Chondrocyte (in vitro differentiated cells): ENCODE measurements at regions not wholly inside any gene's neighbourhood (a gene's known extent, or its start where the extent isn't known, plus 50 kb on each side); places are given as distances from the start of the nearest gene placed in this dataset.

Experiments used
- DNase-seq: peaks from one replicate; pipeline ENCODE4 v3.0.0; 2021; ENCODE audit warnings: mixed read lengths, low spot score
- H3K27ac Mint-ChIP-seq: one replicate; pipeline ENCODE4 v1.8.0; 2021; ENCODE audit warnings: mild to moderate bottlenecking, moderate library complexity, mixed read lengths; ENCODE audit not compliant: unreplicated experiment
- H3K27me3 Mint-ChIP-seq: 2 replicates; pipeline ENCODE4 v1.8.0; 2021; ENCODE audit warnings: low read depth, mixed read lengths
- H3K36me3 Mint-ChIP-seq: 2 replicates; pipeline ENCODE4 v1.8.0; 2021; ENCODE audit warnings: low read depth, mixed read lengths
- H3K4me1 Mint-ChIP-seq: 2 replicates; pipeline ENCODE4 v1.8.0; 2021; ENCODE audit warnings: low read depth, mild to moderate bottlenecking, mixed read lengths
- H3K4me3 Mint-ChIP-seq: one replicate; pipeline ENCODE4 v1.8.0; 2021; ENCODE audit warnings: mild to moderate bottlenecking, moderate library complexity, mixed read lengths; ENCODE audit not compliant: unreplicated experiment
- H3K9me3 Mint-ChIP-seq: 2 replicates; pipeline ENCODE4 v1.8.0; 2021; ENCODE audit warnings: low read depth, mixed read lengths
- TF ChIP-seq, protein P1 (sequence below): fragments of 200-600 bp; sonication (generic); IDR thresholded peaks from 2 replicates; pipeline ENCODE4 v1.5.0; 2021; ENCODE audit warnings: antibody characterized with exemption, mild to moderate bottlenecking, moderate library complexity

DNA sequence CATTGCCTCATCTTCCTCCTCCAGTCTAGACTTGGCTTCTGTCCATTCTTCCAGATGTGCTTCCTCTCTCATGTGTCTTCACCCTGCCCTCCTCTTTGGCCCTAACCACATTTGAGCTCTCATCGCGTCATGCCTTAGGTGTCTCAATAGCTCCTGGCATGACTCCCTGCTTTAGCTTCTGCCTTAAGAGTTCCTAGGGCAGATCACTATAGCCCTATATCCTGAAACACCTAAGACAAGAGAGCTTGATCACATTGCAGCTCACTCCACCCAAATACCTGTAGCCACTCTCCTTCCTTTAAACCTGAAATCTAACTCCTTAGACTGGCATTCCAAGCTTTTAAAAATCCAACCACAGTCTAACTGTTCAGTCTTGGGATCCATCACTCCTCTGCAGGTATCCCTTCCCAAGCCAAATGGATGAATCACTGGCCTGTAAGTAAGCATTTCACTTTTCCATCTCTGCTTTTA is 69.0 kb upstream of the STXBP5 start:
- Mint-ChIP-seq H3K4me1 (peaks cover 8% of the 10 kb centered on the region), H3K4me3 (no peak overlapping the region), H3K27ac (no peak overlapping the region), H3K9me3 (peaks cover 2% of the 10 kb centered on the region), H3K27me3 (no peaks in the 10 kb centered on the region), H3K36me3 (no peaks in the 10 kb centered on the region)
- TF ChIP-seq, protein P1, sequence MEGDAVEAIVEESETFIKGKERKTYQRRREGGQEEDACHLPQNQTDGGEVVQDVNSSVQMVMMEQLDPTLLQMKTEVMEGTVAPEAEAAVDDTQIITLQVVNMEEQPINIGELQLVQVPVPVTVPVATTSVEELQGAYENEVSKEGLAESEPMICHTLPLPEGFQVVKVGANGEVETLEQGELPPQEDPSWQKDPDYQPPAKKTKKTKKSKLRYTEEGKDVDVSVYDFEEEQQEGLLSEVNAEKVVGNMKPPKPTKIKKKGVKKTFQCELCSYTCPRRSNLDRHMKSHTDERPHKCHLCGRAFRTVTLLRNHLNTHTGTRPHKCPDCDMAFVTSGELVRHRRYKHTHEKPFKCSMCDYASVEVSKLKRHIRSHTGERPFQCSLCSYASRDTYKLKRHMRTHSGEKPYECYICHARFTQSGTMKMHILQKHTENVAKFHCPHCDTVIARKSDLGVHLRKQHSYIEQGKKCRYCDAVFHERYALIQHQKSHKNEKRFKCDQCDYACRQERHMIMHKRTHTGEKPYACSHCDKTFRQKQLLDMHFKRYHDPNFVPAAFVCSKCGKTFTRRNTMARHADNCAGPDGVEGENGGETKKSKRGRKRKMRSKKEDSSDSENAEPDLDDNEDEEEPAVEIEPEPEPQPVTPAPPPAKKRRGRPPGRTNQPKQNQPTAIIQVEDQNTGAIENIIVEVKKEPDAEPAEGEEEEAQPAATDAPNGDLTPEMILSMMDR: no peak
- DNase-seq: no peak

DNA sequence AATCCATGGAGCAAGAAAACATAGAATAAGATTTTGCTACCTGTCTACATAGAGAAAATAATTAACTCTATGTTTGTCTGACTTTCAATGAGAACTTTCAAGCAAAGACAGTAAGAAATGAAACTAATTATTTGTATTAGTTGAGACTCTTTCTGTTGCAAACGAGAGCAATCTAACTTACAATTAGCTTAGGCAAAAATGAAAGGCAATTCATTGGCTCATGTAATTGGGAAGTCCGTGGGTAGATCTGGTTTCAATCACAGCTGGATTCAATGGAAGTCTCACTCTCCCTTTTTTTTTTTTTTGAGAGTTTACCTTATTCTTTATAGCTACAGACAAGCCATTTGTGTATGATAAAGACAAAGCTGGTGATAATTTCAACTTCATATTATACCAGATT is 68.2 kb upstream of the STXBP5 start:
- no peak overlapping the region for H3K27ac Mint-ChIP-seq
- no peaks in the 10 kb centered on the region for H3K27me3 Mint-ChIP-seq
- no peak overlapping the region for H3K4me3 Mint-ChIP-seq
- DNase-seq: no peak
- H3K4me1 Mint-ChIP-seq: peaks cover 8% of the 10 kb centered on the region
- TF ChIP-seq, protein P1: no peak
- H3K36me3 Mint-ChIP-seq: no peaks in the 10 kb centered on the region
- peaks cover 2% of the 10 kb centered on the region for H3K9me3 Mint-ChIP-seq

DNA sequence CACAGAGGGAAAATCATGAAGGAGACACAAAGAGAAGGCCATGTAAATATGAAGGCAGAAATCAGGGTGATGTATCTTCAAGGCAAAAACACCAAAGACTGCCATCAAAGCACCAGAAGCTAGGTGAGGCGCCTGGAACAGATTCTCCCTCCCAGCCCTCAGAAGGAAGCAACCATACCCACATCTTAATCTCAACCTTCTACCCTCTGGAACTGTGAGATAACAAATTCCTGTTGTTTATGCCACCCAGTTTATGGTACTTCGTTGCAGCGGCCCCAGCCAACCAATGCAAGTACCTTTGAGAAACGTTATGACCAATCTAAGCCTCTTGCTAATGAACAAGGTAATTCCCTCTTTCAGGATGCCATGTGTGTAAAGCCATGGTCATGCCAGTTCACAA is 66.2 kb upstream of the STXBP5 start:
- Mint-ChIP-seq H3K4me3 (no peak overlapping the region), H3K9me3 (peaks cover 2% of the 10 kb centered on the region), H3K36me3 (no peaks in the 10 kb centered on the region), H3K27ac (no peak overlapping the region), H3K4me1 (peaks cover 5% of the 10 kb centered on the region), H3K27me3 (no peaks in the 10 kb centered on the region)
- no peak for DNase-seq
- TF ChIP-seq, protein P1: no peak

DNA sequence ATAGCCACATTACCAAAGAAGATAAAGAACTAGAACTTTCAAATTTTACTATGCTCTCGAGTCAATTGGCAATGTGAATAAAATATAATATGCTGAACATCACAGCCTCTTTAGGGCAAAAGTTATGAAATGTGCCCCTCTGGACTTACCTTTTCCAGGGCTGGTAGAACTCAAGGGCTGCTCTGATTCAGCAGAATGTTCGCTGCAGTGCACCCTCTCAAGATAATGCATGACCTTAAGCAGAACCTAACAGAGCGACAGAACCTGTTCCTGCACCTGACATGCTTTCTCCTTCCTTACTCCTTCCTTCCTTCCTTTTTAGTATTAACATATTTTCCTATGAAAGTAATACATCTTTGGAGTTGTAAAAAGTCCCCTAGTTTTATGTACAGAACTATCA is 65.4 kb upstream of the STXBP5 start:
- Mint-ChIP-seq H3K27me3 (no peaks in the 10 kb centered on the region), H3K36me3 (no peaks in the 10 kb centered on the region), H3K4me3 (no peak overlapping the region), H3K4me1 (peaks cover 6% of the 10 kb centered on the region), H3K27ac (no peak overlapping the region), H3K9me3 (peaks cover 2% of the 10 kb centered on the region)
- TF ChIP-seq, protein P1: no peak
- no peak for DNase-seq

DNA sequence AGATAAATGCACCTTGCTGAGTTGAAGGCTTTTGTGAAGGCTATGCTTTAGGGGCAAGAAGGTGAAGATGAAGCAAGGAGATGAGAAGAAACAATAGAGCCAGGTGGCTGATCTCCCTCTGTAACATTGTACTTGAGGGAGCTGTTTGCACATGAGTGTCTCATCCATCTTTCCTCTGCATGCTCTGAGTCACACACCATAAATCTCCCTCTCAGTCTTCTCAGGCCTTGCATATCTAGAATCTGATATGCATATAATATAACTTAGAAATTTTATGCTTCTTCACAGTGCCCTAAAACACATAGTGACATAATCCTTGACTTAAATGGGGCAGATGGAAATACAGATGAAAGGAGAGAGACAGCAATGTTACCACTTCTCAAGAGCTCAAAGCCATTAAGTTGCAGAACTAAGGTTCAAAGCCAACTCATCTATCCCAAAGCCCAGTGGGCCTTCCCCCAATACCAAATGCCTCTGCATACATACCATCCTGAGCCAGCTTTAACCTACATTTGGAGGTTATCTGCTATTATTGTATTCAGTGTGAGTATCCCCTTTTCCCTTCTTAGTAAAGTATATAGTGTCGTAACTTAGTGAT is 62.4 kb upstream of the STXBP5 start:
- Mint-ChIP-seq H3K9me3 (no peaks in the 10 kb centered on the region), H3K27ac (no peak overlapping the region), H3K36me3 (no peaks in the 10 kb centered on the region), H3K27me3 (no peaks in the 10 kb centered on the region), H3K4me1 (peaks cover 4% of the 10 kb centered on the region), H3K4me3 (no peak overlapping the region)
- DNase-seq: no peak
- TF ChIP-seq, protein P1: no peak
